H1 (cell line): ENCODE measurements at regions not wholly inside any gene's neighbourhood (a gene's known extent, or its start where the extent isn't known, plus 50 kb on each side); places are given as distances from the start of the nearest gene placed in this dataset.
"Not testable (repeated sequence)": the region's sequence is repeated elsewhere in the genome, so short reads cannot be mapped to it uniquely, and the experiment has no call there.

Source experiments
- CTCF ChIA-PET: fragments of 300-600 bp; sonication (Branson Sonifier 250); formaldehyde crosslinking; loops from one replicate; lab custom pipeline; 2021; ENCODE audit not compliant: partially characterized antibody; lab: Charles Lee
- POLR2A ChIA-PET: fragments of 300-600 bp; sonication (Branson Sonifier 250); formaldehyde crosslinking; loops from one replicate; lab custom pipeline; 2021; ENCODE audit warnings: inconsistent platforms; ENCODE audit not compliant: partially characterized antibody; lab: Charles Lee
- DNase-seq, 2 experiments: peaks; one replicate each; pipeline versions ENCODE4 v3.0.0 to v3.0.0-alpha.2; 2010 to 2022; ENCODE audit warnings: low spot score in 2 of 2, low read depth in 1 of 2, mixed read lengths in 1 of 2
- FAIRE-seq: peaks from 2 replicates; lab custom pipeline; 2011; peaks lifted over from hg19 to GRCh38; lab: Jason Lieb, UNC
- H2AFZ ChIP-seq: 2 replicates; pipeline ENCODE4 v1.8.1; 2012; ENCODE audit warnings: low read length, inconsistent platforms
- H2AK5ac ChIP-seq: 2 replicates; pipeline ENCODE4 v1.6.1; 2013; ENCODE audit warnings: low read depth, low read length
- H2BK120ac ChIP-seq: replicated peaks from 2 replicates; pipeline ENCODE3; 2013; ENCODE audit warnings: low read depth, low read length, inconsistent platforms
- H2BK12ac ChIP-seq: 2 replicates; pipeline ENCODE4 v1.6.1; 2013; ENCODE audit warnings: low read depth, low read length
- H2BK15ac ChIP-seq: 2 replicates; pipeline ENCODE4 v1.6.1; 2013; ENCODE audit warnings: low read length
- H2BK20ac ChIP-seq: 2 replicates; pipeline ENCODE4 v1.6.1; 2013; ENCODE audit warnings: low read length
- H2BK5ac ChIP-seq: 2 replicates; pipeline ENCODE4 v1.6.1; 2013; ENCODE audit warnings: low read depth, low read length
- H3K14ac ChIP-seq: 2 replicates; pipeline ENCODE4 v1.6.1; 2013; ENCODE audit warnings: inconsistent platforms; ENCODE audit not compliant: insufficient read length
- H3K18ac ChIP-seq: 2 replicates; pipeline ENCODE4 v1.6.1; 2013; ENCODE audit warnings: low read length; ENCODE audit errors: extremely low read depth
- H3K23ac ChIP-seq: 2 replicates; pipeline ENCODE4 v1.6.1; 2013; ENCODE audit warnings: inconsistent platforms; ENCODE audit not compliant: insufficient read length
- H3K23me2 ChIP-seq: 2 replicates; pipeline ENCODE4 v1.6.1; 2013; ENCODE audit warnings: low read depth, low read length
- H3K27ac ChIP-seq: 2 replicates; pipeline ENCODE4 v1.6.1; 2011; ENCODE audit warnings: low read depth, low read length, inconsistent platforms
- H3K27me3 ChIP-seq, 4 experiments: replicated peaks in 1 of 4; 1 replicate in 1 of 4; 2 replicates in 3 of 4; pipeline versions ENCODE4 v1.6.1 to v1.8.1; 2011 to 2013; ENCODE audit warnings: low read length in 3 of 4, mild to moderate bottlenecking in 3 of 4, inconsistent platforms in 2 of 4, mixed read lengths in 2 of 4, moderate library complexity in 1 of 4; ENCODE audit not compliant: control insufficient read depth in 3 of 4, insufficient read depth in 3 of 4; ENCODE audit errors: extremely low read depth in 1 of 4
- H3K36me3 ChIP-seq, 4 experiments: 2 replicates each; pipeline versions ENCODE4 v1.6.1 to v1.8.1; 2011 to 2013; ENCODE audit warnings: mild to moderate bottlenecking in 4 of 4, low read length in 3 of 4, moderate library complexity in 2 of 4, control low read depth in 1 of 4, inconsistent platforms in 1 of 4; ENCODE audit not compliant: insufficient read depth in 4 of 4, control insufficient read depth in 2 of 4
- H3K4ac ChIP-seq: replicated peaks from 2 replicates; pipeline ENCODE3; 2013; ENCODE audit warnings: low read length, low read depth, mixed read lengths, inconsistent platforms; ENCODE audit not compliant: insufficient read length
- H3K4me1 ChIP-seq, 4 experiments: replicated peaks in 1 of 4; 1 replicate in 1 of 4; 2 replicates in 3 of 4; pipeline versions ENCODE4 v1.6.1 to v1.8.1; 2011 to 2013; ENCODE audit warnings: low read length in 3 of 4, inconsistent platforms in 2 of 4, mixed read lengths in 1 of 4; ENCODE audit not compliant: insufficient read depth in 4 of 4, control insufficient read depth in 3 of 4
- H3K4me2 ChIP-seq, 2 experiments: 2 replicates each; pipeline versions ENCODE4 v1.6.1 to v1.8.1; 2011 to 2013; ENCODE audit warnings: low read depth in 2 of 2, low read length in 2 of 2, control low read depth in 1 of 2, inconsistent platforms in 1 of 2, mild to moderate bottlenecking in 1 of 2; ENCODE audit not compliant: insufficient read depth in 1 of 2
- H3K4me3 ChIP-seq, 4 experiments: fragments of 200-600, 300-600 bp in 1 of 4; sonication (generic), shearing (Covaris generic), sonication (Bioruptor Twin) in 1 of 4; 2 replicates each; pipeline versions ENCODE4 v1.5.1 to v1.8.1; 2011 to 2016; ENCODE audit warnings: low read length in 4 of 4, low read depth in 3 of 4, control low read depth in 2 of 4, inconsistent platforms in 2 of 4, mild to moderate bottlenecking in 2 of 4, mixed read lengths in 1 of 4, moderate library complexity in 1 of 4; ENCODE audit not compliant: insufficient read depth in 2 of 4; ENCODE audit errors: extremely low read depth in 1 of 4
- H3K56ac ChIP-seq: replicated peaks from 2 replicates; pipeline ENCODE3; 2013; ENCODE audit warnings: low read depth, mild to moderate bottlenecking, mixed read lengths, low read length, inconsistent platforms; ENCODE audit not compliant: insufficient read length
- H3K79me1 ChIP-seq: 2 replicates; pipeline ENCODE4 v1.6.1; 2013; ENCODE audit warnings: low read depth, low read length, control low read depth
- H3K79me2 ChIP-seq, 2 experiments: 2 replicates each; pipeline versions ENCODE4 v1.6.1 to v1.8.1; 2012 to 2013; ENCODE audit warnings: low read length in 2 of 2, mild to moderate bottlenecking in 2 of 2, inconsistent platforms in 1 of 2; ENCODE audit not compliant: insufficient read depth in 2 of 2, control insufficient read depth in 1 of 2
- H3K9ac ChIP-seq, 4 experiments: replicated peaks in 1 of 4; 1 replicate in 1 of 4; 2 replicates in 3 of 4; pipeline versions ENCODE4 v1.6.1 to v1.8.1; 2011 to 2013; ENCODE audit warnings: low read depth in 3 of 4, low read length in 3 of 4, control low read depth in 2 of 4, mild to moderate bottlenecking in 2 of 4, moderate library complexity in 2 of 4, inconsistent platforms in 1 of 4; ENCODE audit errors: extremely low read depth in 1 of 4
- H3K9me3 ChIP-seq, 2 experiments: 2 replicates each; pipeline versions ENCODE4 v1.6.1 to v1.8.1; 2012 to 2013; ENCODE audit warnings: mild to moderate bottlenecking in 2 of 2, moderate library complexity in 2 of 2, control low read depth in 1 of 2, inconsistent platforms in 1 of 2, low read depth in 1 of 2, low read length in 1 of 2, mixed read lengths in 1 of 2; ENCODE audit not compliant: insufficient read depth in 2 of 2
- H4K20me1 ChIP-seq, 2 experiments: replicated peaks in 1 of 2; 2 replicates each; pipeline versions ENCODE3 to v1.8.1; 2011 to 2013; ENCODE audit warnings: inconsistent platforms in 2 of 2, low read length in 2 of 2, mild to moderate bottlenecking in 1 of 2; ENCODE audit not compliant: insufficient read depth in 2 of 2, control insufficient read depth in 1 of 2
- H4K5ac ChIP-seq: 2 replicates; pipeline ENCODE4 v1.6.1; 2013; ENCODE audit warnings: low read length, low read depth, mixed read lengths, inconsistent platforms; ENCODE audit not compliant: insufficient read length
- H4K8ac ChIP-seq: 2 replicates; pipeline ENCODE4 v1.8.0; 2013; ENCODE audit warnings: mild to moderate bottlenecking, moderate library complexity, low read length, inconsistent platforms; ENCODE audit not compliant: insufficient read depth; ENCODE audit errors: extremely low read depth
- H4K91ac ChIP-seq: replicated peaks from 2 replicates; pipeline ENCODE3; 2013; ENCODE audit warnings: low read length, mixed read lengths, inconsistent platforms; ENCODE audit not compliant: insufficient read length
- WGBS, 2 experiments: shearing (Covaris generic) in 1 of 2; methylation state at CpG; one replicate each; pipeline versions ENCODE4 v1.1.6 to v1.1.7; 2013 to 2015; ENCODE audit warnings: low lambda C conversion rate in 2 of 2, mixed read lengths in 2 of 2, inconsistent platforms in 1 of 2, low coverage in 1 of 2, missing lambda C conversion rate in 1 of 2; ENCODE audit not compliant: insufficient replicate concordance in 2 of 2, insufficient coverage in 1 of 2, insufficient read length in 1 of 2; ENCODE audit errors: extremely low coverage in 1 of 2, missing lambda C conversion rate in 1 of 2; 5-methylcytosine and 5-hydroxymethylcytosine counted together

- H3K4me1 ChIP-seq, H3K23ac ChIP-seq, H3K79me2 ChIP-seq, H4K91ac ChIP-seq, H3K27ac ChIP-seq, H4K8ac ChIP-seq, H2AFZ ChIP-seq, H3K79me1 ChIP-seq, H3K56ac ChIP-seq, H4K20me1 ChIP-seq, H3K27me3 ChIP-seq, FAIRE-seq, H3K18ac ChIP-seq, H2BK15ac ChIP-seq, H2BK5ac ChIP-seq, H3K23me2 ChIP-seq, H2BK12ac ChIP-seq, H2BK20ac ChIP-seq, H4K5ac ChIP-seq, DNase-seq, H3K4ac ChIP-seq, POLR2A ChIA-PET, H3K36me3 ChIP-seq, CTCF ChIA-PET, H3K14ac ChIP-seq, H2BK120ac ChIP-seq, H3K4me2 ChIP-seq, H3K9ac ChIP-seq, H2AK5ac ChIP-seq, H3K4me3 ChIP-seq: not testable (repeated sequence)
- 77% methylated on average over 5 of the region's 5 CpGs; no CpG with 5 or more reads in 1 of the 2 experiments for WGBS, 2 experiments
- peaks cover 33 to 43% of the 10 kb centered on the region in 2 experiments for H3K9me3 ChIP-seq
These were observed 1755.2 kb upstream of the TPTE start for GRCh38 chr21:8766142-8766541.

GRCh38 chr21:8772910-8773514, 1748.4 kb upstream of the TPTE start:
- H3K14ac ChIP-seq, H2BK20ac ChIP-seq, CTCF ChIA-PET, H2BK15ac ChIP-seq, H4K20me1 ChIP-seq, H2AK5ac ChIP-seq, H2AFZ ChIP-seq, H3K9ac ChIP-seq, H4K8ac ChIP-seq, H2BK120ac ChIP-seq, H3K23me2 ChIP-seq, H4K91ac ChIP-seq, H3K79me1 ChIP-seq, H3K18ac ChIP-seq, H3K27ac ChIP-seq, H3K56ac ChIP-seq, H3K4me1 ChIP-seq, H3K79me2 ChIP-seq, H2BK12ac ChIP-seq, H2BK5ac ChIP-seq, H3K4me3 ChIP-seq, H3K23ac ChIP-seq, H3K36me3 ChIP-seq, H3K27me3 ChIP-seq, POLR2A ChIA-PET, DNase-seq, H3K4me2 ChIP-seq, H4K5ac ChIP-seq, FAIRE-seq, H3K4ac ChIP-seq: not testable (repeated sequence)
- WGBS, 2 experiments: 88% methylated on average over 13 of the region's 13 CpGs; no CpG with 5 or more reads in 1 of the 2 experiments
- peaks cover 28 to 53% of the 10 kb centered on the region in 2 experiments for H3K9me3 ChIP-seq
